Caki2 (cell line): ENCODE measurements at regions not wholly inside any gene's neighbourhood (a gene's known extent, or its start where the extent isn't known, plus 50 kb on each side); places are given as distances from the start of the nearest gene placed in this dataset.

Experiments used
- DNase-seq: peaks from one replicate; pipeline ENCODE4 v3.0.0-alpha.2; 2015; ENCODE audit warnings: low read depth
- in situ Hi-C: cut with HindIII; loops from 2 replicates; pipeline ENCODE4 v1.10.0; 2016; ENCODE audit warnings: low sequenced_read_pairs, low pct_unique_long_range_greater_than_20kb, mixed read lengths

DNA sequence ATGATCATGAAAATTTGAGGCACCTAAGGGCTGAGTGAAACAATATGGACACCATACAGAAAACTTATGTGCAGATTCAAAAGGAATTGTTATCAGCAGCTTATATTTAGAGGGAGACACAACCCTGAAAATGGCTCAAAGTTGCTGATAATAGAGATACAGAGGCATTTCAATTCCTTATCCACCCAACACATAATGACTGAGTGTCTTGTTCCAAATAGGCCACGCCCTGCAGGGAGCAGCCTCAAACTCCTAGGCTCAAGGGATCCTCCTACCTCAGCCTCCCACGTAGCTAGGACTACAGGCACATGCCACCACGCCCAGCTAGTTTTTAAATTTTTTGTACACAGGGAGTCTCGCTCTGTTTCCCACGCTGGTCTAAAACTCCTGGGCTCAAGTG is 79.0 kb downstream of the LBH start:
- DNase-seq = no peak
- in situ Hi-C loops = no loop called here

DNA sequence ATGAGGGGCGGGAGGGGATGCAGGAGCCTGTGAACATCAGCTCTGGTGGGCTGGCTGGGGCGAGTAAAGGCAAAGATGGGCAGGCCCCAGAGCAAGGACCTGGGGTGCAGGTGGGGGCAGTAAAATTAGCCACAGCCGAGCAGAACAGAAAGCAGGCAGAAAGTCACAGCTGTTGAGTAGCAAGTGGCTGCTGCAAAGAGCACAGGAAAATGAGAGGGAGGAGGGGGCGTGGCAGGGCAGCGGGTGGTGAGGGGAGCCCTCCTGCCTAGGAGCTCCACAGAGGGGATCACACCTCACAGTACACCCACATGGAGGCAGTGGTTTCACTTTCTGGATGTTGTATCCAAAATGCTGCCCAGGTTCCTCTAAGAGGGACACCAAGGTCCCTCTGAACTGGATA is 79.6 kb downstream of the LBH start:
- in situ Hi-C loops = no loop called here
- DNase-seq = no peak

DNA sequence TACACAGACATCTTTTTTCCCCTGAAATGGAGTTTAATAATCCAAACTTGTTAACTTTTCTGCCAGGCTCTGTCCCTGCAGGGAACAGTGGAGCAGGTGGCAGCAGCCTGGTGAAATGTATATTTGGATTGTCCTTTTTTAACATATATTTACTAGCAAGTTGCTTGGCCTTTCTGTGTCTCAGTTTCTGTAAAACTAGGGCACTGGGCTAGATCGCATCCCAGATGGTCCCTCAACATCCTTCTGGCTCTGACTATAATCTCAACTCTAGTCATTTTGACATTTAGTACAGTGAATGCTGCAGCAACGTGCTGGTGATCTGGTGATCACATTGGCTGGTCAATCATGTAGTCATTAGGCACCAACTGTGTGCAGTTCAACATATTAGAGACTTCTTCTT is 80.4 kb downstream of the LBH start:
- DNase-seq = no peak
- in situ Hi-C loops = no loop called here

DNA sequence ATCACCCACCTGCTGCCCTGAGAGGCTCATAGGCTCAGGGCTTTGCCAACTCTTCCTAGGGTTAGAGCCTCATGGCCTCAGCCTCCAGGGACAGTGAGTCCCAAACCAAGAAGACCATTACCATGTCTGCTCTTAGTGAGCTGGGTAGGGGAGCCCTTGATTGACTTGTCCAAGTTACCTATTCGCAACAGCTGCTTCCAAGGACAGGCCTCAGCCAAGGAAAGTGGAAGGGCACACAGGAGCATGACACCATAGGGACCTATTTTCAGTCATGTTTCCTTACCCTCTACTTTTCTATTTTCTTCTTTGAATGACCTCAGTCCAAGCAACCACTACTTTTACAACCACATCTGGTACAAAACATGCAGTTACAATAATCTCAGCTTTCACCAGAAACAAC is 81.6 kb downstream of the LBH start:
- in situ Hi-C loops = no loop called here
- no peak for DNase-seq

DNA sequence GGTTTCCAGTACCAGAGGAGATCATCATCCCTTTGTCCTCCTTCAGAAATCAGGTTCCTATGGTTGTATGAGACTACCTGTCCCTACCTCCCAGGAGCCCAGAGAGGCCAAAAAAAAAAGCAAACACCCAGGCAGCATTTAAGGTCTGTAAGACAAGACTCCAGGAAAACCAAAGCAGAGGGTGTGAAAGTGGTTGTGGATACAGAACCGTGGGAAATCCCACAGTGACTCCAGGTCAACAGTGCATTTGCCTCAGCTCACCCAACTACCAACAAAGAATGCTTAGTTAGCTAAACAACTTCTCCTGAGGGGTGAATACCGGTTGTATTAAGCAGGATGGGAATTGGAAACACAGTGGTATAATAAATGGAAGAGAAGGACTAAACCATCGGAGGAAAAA is 83.6 kb downstream of the LBH start:
- DNase-seq = no peak
- in situ Hi-C loops = no loop called here

DNA sequence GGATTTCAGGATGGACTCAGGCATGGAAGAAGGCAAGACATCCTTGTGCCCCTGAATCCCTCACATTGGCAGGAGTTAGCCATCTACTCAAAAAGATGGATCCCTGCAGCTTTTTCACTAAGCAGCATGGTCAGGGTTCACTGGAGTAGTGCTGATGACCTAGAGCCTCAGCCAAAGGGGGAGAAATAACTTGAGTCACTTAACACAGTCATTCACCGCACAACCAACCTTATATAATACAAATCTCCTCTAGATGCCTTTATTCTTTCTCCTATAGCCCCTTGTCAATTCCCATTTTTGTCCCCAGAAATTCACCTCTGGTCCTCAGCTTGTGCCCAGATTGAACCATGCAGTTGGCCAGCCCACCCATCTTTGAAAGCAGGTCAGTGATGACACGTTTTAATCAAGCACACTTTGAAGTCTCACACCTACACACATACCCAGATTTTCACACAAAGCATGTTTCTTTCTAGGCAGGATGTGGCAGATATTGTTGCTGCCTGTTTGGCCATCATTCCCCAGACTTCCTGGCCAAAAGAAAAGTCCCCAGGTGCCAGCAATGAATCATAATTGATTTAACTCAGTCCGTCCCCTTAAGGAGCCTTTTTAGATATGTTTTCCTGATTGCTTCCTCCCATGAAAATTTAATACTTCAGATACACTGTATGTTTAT is 84.2 kb downstream of the LBH start:
- no peak for DNase-seq
- in situ Hi-C loops = no loop called here

DNA sequence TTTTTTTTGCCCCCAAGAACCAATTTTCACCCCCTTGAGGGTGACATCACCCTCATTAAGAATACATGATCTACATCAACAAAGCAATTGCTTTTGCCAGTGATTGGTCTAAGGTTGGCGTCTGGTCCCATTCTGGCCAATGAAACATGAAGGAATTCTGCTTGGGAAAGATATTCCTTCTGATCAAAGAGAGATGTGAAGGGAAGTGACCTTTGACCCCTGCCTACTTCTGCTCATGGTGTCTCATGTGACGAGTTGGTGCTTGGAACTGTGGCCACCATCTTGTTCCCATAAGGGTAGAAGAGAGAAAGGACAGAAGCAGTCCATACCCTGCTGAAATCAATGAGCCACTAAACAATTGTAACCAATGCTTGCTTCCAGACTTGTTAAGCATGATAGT is 85.1 kb downstream of the LBH start:
- DNase-seq = no peak
- in situ Hi-C loops = no loop called here

DNA sequence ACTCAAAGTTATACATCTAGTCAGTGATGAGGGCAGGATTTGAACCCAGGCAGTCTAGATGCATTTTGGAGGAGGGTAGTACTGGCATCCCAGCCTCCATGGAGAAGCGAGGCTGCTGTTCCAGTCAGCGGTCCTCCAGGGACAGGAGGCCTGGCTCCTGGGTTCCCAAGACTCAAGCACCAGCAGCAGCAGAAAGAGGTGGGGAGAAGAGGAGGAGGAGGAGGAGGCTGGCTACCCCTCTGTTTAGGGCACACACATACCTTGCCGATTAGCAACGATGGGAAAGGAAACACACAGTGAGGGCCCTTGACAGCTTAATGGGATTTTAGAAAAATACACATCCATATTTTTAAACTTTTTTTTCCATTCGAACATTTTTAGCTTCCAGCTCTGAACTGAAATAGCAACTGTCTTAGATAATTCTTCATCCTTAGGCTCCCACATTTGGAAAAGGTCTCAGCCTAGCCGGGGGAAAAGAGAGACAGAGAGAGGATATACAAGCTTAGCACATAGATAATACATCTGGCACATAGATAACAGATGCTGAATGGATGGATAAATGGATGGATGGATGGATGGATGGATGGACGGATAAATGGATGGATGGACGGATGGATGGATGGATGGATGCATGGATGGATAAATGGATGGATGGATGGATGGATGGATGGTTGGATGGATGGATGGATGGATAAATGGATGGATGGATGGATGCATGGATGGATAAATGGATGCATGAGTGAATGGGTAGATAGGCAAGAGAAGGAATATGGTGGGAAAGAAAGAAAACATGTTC is 87.9 kb downstream of the LBH start:
- in situ Hi-C loops = no loop called here
- DNase-seq = no peak

DNA sequence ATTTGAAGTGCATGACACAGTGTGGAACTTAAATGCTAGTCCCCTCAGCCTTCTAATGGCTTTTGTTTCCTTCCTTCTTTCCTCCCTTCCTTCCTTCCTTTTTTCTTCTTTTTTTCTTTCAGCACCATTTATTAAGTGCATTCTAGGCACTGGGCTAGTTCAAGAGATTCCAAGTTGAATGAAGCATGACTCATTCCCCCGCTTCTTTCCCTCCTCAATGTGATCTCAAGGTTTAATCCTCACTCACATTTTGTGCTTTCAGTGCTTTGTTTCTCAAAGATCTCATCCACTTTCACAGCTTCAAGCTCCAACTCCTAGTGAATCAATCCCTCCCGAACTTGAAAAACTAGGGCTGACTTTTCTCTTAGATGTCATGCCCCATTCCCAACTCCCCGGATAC is 90.1 kb downstream of the LBH start:
- no peak for DNase-seq
- in situ Hi-C loops = no loop called here

DNA sequence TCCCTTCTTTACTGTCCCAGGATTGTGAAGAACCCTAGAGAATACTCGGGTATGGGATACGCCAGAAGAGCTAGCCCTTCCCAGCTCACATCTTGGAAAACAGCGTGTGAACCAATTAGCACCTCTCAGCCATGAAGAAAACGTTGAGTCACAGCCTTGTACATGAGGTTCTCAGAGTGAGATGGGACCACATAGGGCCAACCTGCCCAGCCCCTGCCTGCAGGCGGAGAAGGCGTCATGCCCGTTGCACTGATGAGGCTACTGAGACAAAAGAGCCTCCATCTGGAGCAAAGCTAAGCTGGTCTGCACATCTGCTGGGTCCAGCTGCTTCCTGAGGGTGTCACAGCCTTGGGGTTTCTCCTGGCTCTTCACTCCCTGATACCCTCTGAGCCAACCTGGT is 92.2 kb downstream of the LBH start:
- in situ Hi-C loops = no loop called here
- no peak for DNase-seq

DNA sequence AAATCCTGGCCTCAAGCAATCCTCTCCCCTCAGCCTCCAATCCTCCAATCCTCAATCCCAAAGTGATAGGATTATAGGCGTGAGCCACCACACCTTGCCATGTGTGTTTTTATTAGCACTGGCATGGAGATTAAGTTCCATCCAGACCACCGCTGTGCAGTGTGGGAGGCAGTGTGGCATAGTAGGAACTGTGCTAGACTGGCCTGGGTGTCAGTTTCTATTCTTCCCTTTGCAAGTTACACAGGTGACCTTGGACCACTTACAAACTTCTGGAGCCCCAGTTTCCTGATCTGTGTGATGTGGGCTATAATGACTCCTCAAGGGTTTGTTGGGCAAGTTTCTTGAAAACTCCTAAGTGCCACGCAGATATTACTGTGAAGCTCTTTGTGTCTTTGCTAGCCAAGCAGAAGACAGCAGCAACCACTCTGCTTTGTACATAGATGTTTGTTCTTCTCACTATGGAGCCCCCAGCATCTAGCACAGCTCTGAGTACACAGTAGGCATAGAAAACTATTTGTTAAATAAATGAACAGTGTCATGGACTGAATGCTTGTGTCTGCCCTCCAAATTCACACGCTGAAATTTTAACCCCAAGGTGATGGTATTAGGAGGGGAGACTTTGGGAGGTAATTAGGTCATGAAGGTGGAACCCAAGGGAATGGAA is 93.0 kb downstream of the LBH start:
- in situ Hi-C loops = no loop called here
- DNase-seq = no peak

DNA sequence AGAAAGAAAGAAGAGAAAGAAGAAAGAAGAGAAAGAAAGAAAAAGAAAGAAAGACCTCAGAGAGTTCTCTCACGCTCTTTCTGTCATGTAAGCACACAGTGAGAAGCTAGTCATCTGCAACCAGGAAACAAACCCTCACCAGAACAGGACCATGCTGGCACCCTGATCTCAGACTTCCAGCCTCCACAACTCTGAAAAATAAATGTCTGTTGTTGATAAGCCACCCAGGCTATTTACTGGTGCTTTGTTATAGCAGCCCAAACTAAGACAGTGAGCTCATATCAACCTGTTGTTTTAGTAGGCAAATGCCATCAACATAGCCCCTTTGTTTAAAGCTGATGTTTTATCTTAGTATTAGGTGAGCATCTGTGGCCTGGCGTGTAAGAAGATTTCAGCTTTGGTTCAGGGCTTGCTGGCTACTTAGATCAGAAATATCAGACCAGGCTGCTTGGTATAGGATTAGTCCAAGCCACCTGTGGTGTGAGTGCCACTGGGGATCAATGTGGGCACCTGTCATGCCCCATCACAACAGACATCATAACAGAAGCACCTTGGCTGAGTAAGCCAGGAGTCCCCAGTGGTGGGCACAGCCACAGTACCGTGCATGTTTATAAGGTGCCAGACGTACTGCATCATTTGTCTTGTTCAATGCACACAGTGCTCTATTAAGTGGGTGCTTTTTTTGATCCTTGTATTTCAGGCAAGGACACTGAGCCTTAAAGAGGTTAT is 94.4 kb downstream of the LBH start:
- in situ Hi-C loops = no loop called here
- no peak for DNase-seq

DNA sequence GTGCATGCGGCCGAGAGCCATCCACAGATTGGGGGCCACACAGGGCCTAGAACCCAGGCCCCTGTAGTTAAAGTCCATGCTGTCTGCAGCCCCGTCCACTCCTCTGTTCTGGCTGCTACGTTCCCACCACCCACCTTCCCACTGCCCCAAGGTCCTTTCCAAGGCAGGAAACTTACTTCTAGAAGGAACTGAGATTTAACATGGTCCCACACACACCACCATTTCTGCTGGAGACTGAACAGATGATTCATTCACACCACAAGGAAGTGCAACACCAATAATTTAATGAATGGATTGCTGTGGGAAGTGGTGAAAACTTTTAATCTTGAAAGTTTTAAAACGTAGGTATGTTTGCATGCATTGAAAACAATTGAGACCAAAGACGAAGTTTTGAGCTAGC is 95.2 kb downstream of the LBH start:
- in situ Hi-C loops = no loop called here
- no peak for DNase-seq

DNA sequence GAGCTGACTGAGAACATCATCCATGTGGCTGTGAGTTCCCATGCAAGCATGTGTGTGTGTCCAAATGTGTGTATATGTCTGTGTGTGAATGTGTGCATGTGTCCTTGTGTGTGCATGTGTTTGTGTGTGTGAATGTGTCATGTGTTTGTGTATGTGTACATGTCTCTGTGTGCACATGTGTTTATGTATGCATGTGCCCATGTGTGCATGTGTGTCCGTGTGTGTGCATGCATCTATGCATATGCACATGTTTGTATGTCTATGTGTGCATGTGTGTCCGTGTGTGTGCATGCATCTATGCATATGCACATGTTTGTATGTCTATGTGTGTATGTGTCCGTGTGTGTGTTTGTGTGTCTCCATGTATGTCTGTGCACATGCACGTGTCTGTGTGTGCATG is 99.7 kb downstream of the LBH start:
- in situ Hi-C loops = no loop called here
- DNase-seq = no peak

DNA sequence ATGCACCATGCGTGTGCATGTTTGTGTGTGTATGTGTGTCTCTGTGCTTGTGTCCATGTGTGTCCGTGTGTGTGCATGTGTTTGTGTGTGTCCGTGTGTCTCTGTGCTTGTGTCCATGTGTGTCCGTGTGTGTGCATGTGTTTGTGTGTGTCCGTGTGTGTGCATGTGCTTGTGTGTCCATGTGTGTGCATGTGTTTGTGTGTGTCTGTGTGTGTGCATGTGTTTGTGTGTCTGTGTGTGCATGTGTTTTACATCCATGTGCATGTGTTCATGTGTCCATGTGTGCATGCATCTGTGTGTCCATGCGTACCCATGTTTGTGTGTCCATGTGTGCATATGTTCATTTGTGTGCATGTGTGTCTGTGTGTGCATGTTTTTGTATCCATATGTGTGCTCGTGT is 100.5 kb downstream of the LBH start:
- DNase-seq = no peak
- in situ Hi-C loops = no loop called here

DNA sequence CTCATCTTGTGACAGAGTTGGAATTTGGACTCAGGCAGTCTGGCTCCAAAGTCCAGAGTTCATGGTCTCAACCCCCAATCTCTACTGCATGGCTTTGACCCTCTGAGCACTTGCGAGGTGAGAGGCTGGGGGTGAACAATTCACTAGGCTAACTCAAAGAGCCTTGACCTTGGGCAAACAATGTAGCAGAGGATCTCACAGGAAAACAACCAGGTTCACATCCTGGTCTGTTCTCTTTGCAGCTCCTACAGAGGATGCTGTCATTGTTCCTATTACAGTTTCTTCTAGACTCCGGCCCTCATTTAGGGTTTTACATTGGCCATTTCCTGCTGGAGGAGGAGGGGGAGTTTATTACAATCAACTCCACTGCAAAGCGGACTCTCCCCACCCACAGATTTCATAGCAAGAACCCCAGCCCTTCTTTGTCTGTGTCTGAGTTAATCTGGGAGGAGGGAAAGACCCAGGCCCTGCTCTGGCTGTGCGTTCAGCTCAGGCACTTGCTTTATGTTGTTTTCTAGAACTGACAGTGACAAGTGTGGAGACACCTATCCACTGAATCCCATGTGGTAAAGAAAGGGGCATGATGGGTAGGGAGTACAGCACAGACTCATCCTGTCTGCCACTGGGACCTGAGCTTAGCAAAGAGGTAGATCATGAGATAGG is 101.6 kb downstream of the LBH start:
- in situ Hi-C loops = no loop called here
- no peak for DNase-seq

DNA sequence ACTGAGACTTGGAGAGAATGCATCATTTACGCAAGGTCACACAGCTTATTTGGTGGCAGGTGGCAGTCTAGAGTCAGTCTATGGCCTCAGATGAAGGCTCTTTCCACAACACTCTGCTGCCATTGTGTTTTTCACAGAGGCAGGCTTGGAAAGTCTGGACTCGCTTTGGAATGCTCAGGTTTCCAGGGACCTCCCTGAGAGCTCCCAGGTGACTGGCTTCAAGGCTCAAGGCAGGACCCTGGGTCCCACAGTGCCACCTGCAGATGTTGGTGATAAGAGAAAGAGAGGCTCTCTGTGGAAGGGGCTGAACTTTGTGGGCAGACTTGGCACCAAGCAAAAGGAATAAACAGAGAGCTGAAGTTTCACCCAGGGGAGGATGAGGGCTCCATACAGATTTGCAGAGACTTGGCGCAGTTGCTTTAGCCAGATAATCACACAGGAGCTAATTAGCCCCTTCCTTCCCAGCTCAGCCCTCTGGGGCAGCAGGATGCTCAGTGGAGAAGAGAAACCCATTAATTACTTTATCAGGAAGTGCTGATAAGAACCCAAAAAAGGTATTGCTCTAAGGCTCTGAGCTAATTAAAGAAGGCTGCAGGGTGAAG is 103.5 kb downstream of the LBH start:
- in situ Hi-C loops = no loop called here
- DNase-seq = no peak

DNA sequence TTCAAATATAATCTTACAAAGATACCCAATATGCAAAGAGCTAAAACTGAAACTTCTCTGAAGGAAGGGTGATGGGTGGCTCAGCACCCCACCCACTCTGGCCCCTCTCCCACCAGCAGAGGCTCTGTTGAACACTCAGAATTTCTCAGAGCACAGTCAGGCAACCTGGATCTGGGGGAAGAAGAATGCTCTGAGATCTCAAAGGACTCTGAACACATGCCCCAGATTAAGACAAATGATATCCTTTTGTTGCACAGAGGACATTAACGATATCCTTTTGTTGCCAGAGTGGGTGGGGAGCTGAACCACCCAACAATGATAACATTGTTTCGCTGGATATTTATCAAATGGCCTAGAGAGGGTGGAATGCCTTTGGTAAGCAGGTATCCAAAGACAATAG is 104.8 kb downstream of the LBH start:
- in situ Hi-C loops = no loop called here
- no peak for DNase-seq
